Astrocyte of the spinal cord (primary cell): ENCODE measurements at regions not wholly inside any gene's neighbourhood (a gene's known extent, or its start where the extent isn't known, plus 50 kb on each side); places are given as distances from the start of the nearest gene placed in this dataset.

Experiments
- DNase-seq: peaks from one replicate; pipeline ENCODE4 v3.0.0; 2011; ENCODE audit warnings: low read depth, low spot score
- H3K4me3 ChIP-seq: 2 replicates; pipeline ENCODE4 v1.5.1; 2011; ENCODE audit warnings: low read depth, mild to moderate bottlenecking, low read length, moderate library complexity
- in situ Hi-C: cut with HindIII; loops from 2 replicates; pipeline ENCODE4 v1.10.0; 2017; ENCODE audit warnings: low sequenced_read_pairs
- TF ChIP-seq, protein P1 (sequence below): IDR thresholded peaks from 2 replicates; pipeline ENCODE4 v1.5.1; 2012; ENCODE audit warnings: low read depth, mild to moderate bottlenecking, low read length, inconsistent platforms

DNA sequence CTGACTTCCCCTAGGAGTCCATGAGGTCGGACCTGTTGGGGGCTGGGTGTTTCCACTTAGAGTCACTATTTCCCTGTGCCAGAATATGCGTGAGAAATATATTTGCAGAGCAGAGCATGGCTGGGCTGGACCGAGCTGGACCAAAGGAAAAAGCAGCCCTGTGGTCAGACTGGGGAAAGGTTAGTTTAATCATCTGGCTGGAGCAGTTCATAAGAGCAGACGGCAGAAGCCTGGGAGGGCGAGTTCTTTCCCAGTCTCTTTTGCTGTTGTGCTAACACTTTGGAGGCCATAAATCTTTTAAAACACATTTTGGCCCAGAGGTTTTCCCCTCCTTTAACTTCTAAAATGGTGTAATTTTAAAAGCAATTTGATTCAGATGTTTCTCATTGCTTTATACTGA is 66.5 kb downstream of the GLI2 start:
- peak; percentile 14 for DNase-seq
- in situ Hi-C loops, result no loop called here
- TF ChIP-seq, protein P1, sequence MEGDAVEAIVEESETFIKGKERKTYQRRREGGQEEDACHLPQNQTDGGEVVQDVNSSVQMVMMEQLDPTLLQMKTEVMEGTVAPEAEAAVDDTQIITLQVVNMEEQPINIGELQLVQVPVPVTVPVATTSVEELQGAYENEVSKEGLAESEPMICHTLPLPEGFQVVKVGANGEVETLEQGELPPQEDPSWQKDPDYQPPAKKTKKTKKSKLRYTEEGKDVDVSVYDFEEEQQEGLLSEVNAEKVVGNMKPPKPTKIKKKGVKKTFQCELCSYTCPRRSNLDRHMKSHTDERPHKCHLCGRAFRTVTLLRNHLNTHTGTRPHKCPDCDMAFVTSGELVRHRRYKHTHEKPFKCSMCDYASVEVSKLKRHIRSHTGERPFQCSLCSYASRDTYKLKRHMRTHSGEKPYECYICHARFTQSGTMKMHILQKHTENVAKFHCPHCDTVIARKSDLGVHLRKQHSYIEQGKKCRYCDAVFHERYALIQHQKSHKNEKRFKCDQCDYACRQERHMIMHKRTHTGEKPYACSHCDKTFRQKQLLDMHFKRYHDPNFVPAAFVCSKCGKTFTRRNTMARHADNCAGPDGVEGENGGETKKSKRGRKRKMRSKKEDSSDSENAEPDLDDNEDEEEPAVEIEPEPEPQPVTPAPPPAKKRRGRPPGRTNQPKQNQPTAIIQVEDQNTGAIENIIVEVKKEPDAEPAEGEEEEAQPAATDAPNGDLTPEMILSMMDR, result no peak
- no peak overlapping the region for H3K4me3 ChIP-seq

DNA sequence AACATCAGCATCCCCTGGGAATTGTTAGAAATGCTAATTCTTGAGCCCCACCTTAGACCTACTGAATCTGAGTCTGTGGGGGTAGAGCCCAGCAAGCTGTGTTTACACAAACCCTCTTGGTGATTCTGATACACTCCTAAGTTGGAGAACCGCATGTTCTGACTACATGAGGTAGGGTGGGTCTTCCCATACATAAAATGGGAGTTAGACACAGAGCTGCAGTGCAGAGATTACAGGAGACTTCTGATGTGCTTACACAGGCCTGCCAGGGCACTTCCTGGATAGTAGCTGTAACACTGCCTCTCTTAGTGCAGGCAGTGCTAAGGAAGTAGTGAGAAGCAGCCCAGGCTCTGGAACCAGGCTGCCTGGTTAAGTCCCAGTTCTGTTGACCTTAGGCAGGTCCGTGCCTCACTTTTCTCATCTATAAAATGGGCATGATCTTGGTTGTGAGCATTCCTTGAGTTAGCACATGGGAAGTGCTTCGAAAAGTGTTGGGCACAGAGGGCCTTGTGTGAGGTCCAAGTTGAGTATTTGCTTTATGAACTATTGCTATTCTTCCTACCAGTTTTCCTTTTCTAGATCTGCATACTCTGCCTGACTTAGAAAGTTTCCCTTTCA is 67.3 kb downstream of the GLI2 start:
- TF ChIP-seq, protein P1, result no peak

GRCh38 chr2:120803764-120804335 is 68.2 kb downstream of the GLI2 start:
- no peak for DNase-seq
- TF ChIP-seq, protein P1, result no peak
- H3K4me3 ChIP-seq, result no peak overlapping the region
- in situ Hi-C loops, result no loop called here

More for the DNA sequence above, 67.3 kb downstream of the GLI2 start:
- in situ Hi-C loops, result no loop called here
- DNase-seq, result no peak
- no peak overlapping the region for H3K4me3 ChIP-seq

DNA sequence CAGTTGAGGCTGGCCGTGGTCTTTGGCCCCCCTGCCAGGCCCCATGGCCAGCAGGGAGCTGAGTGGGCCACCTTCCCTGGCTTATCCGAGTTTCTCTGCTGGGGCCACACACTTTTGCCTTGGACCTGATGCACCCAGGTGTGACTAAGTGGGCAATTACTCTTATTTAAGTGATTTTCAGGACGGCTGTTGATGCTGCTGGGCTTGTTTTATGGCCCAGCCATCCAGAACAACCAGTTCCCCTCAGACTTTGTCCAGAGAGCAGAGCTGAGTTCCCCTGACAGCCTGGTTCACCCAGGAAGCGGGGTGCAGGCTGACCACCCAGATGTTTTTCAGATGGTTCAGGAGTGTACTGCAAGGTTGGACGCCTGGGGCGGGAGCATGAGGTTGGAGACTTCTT is 68.8 kb downstream of the GLI2 start:
- TF ChIP-seq, protein P1, result no peak
- no peak for DNase-seq
- no peak overlapping the region for H3K4me3 ChIP-seq
- in situ Hi-C loops, result no loop called here

DNA sequence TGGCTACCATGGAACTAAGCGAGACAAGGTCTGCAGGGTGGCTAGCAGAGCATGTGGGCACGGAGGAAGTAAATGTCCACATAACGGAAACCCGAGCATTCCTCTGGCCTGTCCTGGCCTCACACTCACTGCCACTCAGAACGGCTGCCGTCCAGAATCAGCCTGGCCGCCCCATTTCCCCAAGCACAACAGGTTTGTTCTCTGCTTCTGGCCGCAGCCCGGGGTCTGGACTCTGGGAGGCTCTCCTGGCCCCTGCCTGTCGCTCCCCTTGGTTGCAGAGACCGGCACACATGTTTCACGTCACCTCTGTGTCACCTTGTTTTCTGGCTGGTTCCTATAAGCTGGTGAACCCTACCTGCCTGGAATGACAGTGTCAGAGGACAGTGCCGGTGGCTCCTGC is 69.3 kb downstream of the GLI2 start:
- H3K4me3 ChIP-seq, result no peak overlapping the region
- in situ Hi-C loops, result no loop called here
- TF ChIP-seq, protein P1, result no peak
- no peak for DNase-seq

DNA sequence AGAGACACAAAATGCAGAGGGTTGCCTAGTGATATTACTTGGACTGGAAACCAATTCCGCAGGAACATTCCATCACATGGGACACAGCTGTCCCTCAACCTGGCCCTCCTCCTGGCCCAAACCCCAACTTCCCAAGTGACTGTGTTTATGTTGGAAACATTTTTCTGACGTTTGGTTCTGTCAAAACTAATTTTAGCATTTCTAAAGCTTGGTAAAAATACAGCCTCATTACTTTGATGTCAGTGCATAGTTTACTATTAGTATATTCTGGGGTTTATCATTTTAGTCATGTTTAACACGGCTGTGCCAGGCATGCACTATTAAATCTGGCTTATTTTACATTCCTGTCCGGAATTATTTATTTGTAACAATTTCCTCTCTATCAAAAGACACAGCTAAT is 69.9 kb downstream of the GLI2 start:
- in situ Hi-C loops, result no loop called here
- DNase-seq, result no peak

More for the DNA sequence above, 69.9 kb downstream of the GLI2 start:
- TF ChIP-seq, protein P1, result no peak
- no peak overlapping the region for H3K4me3 ChIP-seq
